ENCODE measurements at regions not wholly inside any gene's neighbourhood (a gene's known extent, or its start where the extent isn't known, plus 50 kb on each side); places are given as distances from the start of the nearest gene placed in this dataset.

DNA sequence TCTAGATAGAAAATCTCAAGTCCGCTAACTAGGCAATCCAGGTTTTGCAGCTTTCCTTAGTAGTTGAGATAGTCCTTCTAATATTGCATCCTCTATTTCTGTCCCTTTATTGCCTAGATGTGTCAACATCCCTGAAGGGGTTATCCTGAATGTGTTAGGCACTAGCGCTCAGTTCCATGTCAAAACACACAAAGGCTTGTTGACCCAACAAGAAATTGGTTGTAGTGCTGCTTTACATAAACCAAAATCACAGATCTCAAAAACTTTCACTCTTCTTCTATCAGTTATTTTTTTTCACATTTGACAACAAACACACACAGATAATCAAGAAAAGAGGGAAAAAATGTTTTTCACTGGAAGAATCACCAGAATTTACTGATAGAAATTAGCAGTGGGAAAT lies 51.4 kb upstream of the SOX2 start:
- DNase-seq: peak; percentile 12

DNA sequence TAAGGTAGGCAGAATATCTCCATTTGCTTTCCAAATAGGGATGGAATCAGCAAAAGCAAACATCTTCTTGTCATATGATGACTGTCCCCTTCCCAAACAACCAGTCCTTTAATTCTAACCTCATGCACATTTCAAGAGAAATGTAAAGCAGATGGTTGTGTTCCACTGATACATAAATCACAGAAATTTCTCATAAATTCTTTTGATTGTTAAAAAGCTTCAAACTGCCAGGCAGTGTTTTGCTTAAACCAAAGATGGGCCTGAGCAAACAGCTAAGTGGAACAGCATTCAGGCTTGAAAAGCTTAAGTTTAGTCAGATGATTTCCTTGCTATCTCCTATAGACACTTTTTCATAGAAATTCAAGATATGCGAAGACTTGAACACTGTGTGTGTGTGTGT lies 74.3 kb upstream of the SOX2 start:
- no peak for DNase-seq

DNA sequence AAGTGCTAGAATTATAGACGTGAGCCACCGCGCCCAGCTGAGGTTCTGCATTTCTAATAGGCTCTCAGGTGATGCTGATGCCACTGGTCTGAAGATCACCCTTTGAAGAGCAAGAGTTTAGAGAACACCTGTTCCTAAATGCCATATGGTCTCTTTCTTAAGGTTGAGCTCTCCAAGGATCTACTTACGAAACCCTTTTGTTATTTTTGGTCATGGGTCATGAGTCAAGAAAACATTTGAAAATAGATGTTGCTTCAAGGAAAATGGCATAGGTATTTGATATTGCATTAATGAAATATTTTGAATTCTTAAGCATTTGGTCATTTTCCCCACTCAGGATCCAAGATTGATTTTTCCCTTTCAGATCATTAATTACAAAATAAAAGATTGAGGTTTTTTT lies 74.7 kb upstream of the SOX2 start:
- no peak for DNase-seq

DNA sequence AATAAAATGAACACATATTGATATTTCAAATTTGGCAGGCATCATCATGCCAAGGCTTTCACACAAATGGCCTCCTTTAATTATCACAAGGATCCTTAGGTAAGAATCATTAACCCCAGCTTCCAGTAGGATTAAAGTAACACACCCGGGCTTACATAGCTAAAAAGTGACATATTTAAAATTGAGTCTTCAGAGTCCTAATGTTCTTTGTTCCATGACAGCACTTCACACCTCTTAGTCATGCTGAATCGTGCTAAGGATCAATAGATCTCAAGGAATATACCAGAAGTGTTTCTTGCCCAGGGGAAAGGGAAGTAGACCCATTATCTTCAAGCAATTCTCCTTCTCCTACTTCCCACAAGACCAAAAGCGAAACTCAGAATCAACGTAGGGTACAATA lies 76.6 kb upstream of the SOX2 start:
- no peak for DNase-seq

DNA sequence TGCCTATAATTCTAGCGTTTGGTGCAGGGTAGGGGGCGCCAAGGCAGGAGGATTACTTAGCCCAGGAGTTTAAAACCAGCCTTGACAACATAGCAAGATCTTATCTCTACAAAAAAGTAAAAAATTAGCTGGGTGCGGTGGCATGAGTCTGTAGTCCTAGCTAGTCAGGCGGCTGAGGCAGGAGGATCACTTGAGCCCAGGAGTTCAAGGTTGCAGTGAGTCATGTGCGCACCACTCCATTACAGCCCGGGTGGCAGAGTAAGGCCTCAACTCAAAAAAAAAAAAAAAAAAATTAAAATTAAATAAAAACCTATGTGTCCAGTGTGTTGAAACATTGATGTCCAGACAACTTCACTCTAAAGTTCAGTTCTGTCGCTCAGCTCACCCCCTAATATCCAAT lies 78.2 kb upstream of the SOX2 start:
- no peak for DNase-seq

DNA sequence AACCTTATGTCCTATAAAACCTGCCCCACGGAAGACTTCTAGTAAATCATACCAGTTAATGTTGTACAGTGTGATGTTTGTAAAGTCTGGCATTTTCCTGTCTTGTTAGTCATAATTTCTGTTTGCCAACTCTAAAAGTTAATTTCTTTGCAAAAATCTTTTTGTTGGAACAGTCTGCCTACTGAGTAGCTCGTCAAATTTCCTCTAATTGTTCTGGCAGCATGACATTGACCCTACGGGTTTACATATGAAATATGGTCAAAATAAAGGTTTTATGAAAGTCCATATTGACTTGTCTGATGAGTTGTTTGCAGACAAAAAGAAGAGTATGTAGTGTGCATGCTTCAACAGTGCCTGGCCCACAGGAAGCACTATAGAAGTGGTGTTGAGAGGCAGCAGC lies 79.8 kb upstream of the SOX2 start:
- no peak for DNase-seq

DNA sequence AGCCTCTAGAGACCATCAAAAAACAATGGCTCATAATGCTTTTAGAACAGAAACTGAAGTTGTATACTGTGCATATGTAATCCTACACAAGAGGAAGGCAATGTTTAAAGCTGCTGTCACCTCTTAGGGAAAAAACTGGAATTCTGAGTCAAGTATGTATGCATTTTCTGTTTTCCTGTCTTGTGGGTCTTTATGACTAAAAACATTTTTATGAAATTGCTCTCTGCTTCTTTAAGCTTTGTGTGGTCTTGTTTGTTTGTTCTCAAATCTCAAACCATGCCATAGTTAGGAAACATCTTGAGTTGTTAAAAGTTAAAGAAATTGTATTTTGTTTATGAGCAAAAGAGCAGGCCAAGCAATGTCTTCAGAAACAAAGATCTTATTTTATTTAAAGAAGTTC lies 80.9 kb upstream of the SOX2 start:
- DNase-seq: no peak

DNA sequence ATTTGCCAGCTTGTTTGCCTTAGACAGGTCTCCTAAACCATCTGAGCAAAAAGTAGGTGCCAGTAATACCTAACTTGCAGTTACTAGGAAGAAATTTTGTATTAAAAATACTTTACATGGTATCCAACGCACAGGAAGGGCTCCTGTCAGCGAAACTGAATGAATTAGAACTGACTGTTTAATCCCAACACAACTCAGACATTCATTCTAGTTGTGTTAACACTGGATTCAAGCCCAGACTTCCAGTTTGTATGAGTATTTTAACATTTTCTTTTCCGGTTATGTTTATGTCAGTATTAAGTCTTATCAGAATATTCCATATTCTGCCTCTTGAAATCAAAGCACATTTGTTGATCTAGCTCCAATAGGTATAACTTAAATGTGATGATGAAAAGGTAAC lies 82.0 kb upstream of the SOX2 start:
- DNase-seq: no peak

DNA sequence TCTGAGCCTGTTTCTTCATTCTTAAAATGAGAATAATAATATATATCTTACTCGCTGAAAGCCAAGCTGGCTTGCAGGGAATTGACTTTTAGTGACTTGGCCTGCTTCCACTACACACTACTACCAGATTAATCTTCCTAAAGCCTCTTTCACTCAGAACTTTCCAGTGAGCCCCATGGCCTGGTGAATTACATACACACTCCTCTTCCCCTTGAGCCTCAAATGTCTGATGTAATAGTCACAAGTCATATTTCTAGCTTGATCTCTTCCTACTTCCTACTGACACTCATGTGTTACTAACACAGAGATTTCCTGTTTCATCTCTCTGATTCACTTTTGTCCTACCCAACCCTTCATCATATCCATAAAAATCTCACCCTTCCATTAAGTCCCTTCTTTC lies 82.7 kb upstream of the SOX2 start:
- DNase-seq: no peak

DNA sequence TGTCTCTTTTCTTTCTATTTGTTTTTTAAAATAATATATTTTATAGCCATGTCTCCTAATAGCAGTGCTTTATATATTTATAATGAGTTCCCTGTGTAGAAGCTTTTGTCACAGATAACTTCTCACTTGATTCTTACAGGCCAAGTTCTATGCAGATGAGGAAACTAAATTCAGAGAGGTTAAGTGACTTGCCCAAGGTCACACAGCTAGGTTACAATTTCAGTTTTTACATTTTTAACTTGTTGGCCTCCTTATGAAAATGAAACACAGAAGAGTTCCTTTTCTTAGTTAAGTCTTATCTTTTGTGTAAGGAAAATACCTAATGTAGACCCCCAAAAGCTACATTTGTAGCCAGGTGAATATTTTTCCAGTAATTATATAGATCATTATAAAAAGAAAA lies 83.3 kb upstream of the SOX2 start:
- no peak for DNase-seq

DNA sequence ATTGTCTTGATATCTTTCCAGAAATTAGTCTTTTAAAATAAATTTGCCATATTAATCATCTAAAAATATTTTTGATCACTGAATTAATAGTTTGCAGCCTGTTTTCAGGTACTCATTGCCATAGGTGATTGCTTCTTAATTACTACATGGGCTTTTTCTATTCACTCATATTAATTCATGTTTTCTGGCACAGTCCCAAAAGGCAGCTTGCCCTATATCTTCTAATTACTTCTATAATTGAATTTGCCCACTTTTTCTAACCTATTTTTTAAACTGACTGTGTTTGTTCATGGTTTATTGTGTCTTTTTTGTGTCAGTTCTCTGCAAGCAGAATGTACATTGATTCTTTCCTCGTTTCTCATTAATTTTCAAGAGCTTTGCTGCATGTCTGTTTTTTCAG lies 85.7 kb upstream of the SOX2 start:
- DNase-seq: no peak

DNA sequence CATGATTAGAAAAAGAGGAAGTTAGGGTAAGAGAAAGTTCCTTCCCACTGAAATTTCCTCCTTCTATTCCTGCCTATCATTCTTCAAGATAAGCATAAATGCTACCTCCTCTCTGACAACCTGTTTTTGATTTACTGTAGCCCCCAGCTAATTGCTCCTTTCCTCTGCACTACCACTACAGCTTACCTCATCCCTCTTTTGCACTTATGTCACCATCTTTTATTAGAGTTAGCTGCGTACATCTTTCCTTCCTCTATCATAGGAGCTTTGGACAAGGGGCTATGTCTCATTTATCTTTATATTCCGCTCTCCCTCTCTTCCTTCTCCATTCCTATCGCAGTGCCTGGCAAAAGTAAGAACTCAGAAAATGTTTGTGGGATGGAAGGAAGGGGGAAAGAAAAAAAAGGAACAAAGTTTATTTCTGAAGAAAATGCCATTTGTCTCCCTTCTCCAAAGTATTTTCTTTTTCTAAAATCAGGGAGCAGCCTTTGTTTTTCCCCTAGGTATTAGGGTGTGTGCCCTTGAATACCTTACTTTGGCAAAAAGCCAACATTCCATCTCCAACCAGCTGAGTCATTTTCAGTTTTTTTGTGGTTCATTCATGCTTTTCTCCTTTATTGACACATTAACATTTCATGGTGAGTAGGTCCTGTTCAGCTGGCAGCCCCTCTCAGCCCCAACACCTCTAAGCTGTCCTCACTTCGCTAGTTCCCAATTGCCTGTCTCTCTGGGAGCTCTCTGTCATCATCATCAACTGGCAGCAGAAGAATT lies 87.6 kb upstream of the SOX2 start:
- no peak for DNase-seq

DNA sequence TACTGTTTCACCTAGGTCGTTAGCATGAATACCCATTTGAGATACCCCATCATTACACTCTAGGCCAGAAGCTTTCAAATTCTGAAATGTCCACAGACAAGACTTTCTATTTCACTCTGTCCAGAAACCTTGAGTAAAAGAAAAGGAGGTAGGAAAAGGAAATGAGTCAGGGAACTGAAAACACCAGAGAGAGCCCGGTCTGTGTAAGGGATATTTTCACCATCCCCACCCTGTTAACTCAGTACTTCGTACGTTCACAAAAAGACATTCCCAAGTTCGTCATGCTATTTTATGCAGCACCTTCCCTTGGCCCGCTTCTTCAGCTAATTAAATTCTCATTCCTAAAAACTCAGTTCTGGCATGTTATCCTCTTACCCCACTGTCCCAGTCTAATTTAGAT lies 89.4 kb upstream of the SOX2 start:
- no peak for DNase-seq

DNA sequence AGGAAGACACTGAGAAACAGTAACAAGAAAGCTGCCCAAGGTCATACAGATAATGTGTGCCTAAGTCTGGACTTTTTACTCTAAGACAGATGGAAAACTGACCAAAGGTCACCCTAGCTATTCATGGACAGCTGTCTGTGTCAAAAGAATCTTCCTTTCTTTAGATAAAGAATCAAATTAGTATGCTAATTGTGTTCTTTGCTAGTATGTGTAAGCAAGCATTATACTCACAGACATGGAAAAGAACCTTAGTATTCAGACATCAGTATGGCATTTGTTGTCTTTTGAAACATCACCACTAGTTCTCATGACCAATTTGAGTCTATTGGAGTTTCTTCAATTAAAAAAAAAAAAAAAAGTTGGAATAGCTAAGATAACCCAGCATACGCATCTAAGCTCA lies 91.8 kb upstream of the SOX2 start:
- DNase-seq: no peak

DNA sequence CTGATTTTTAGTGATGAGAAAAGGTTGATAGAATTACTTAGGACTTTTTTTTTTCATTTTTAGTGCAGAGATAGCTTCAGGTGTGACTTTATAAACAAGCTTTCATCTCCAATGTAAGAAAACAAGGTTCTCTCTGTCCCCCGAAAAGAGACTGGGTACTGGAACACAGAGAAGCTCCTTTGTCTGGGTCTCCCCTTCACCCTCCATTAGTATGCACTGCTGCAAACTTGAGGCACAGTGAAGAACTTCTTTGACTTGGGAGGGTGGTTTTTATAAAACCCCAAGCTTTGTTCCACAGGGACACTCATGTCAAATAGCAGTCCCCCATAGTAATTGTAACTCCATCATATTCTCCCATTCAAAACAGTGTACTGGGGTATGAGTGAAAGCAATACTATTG lies 93.5 kb upstream of the SOX2 start:
- DNase-seq: no peak

DNA sequence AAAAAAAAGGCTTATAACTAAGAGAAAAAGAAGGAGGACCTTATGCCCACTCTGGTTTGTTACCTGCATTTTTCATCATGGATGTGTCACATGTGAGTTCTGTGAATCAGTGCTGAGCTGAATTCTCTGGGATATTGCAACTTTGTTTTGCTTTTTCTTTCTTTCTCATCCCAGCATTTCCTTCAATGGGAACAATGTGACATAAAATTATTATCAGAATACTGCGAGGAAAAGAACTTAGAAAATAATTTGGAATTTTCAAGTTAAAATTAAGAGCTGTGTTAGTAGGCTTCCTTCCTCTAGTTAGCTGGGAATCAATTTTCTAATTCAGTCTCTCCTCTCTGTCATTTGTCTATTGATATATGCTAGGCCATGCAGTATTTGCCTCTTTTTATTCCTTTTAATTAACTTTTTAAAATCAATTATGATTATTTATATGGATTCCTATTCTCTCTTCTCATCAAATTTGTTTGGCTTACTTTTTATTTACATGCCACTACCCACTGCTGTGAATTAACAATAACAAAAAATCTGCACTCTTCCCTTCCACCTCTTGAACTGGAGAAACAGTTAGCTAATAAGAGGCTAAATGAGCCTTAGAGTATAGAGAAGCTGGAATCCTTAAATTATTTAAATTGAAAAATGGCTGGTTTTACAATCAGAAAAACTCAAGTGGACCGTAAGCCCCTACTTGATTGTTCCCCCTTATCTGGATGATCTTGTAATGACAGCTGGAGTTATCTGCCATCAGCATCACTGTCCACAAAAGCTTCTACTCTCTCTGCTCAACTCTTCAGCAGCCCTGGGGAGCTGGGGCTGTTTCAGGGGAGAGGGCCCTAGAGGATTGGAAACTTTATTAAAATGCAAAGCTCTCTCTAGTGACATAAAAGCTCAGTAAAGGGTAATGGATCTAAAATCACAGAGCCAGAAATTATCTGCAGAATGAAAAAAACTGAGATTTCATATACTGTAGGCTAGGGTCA lies 95.3 kb upstream of the SOX2 start:
- DNase-seq: no peak

DNA sequence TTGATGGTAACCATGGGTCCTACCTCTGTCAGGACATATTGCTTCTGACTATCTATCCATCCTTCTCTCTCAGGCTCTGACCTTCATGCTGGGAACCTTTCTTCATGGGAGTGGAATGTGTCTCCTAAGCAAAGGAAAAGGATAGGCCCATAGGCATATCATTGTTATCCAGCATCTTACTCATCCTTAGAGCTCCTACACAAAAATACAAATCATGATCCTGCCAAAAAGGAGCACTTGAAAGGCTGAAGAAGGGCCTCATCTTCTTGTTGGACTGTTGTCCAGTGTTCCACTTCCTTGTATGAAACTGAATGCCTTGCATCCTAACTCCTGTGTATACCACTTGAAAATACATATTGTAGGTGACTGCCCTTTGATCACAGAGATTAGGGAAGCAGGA lies 96.1 kb upstream of the SOX2 start:
- no peak for DNase-seq

DNA sequence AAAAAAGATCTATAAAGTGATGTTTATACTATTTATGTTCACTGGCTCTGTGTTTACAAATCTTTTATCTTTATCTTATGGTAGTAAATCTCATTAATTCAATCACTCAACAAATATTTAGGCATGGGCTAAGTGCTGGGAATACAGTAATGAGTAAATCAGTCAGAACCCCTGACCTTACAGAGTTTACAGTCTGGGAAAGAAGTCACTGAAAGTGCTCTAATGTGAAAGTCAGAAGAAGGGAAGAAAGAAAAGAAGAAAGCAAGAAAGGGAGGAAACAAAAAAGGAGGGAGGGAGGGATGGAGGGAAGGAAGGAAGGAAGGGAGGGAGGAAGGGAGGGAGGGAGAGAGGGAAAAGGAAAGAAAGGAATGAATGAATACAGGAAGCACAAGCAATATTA lies 96.8 kb upstream of the SOX2 start:
- no peak for DNase-seq

DNA sequence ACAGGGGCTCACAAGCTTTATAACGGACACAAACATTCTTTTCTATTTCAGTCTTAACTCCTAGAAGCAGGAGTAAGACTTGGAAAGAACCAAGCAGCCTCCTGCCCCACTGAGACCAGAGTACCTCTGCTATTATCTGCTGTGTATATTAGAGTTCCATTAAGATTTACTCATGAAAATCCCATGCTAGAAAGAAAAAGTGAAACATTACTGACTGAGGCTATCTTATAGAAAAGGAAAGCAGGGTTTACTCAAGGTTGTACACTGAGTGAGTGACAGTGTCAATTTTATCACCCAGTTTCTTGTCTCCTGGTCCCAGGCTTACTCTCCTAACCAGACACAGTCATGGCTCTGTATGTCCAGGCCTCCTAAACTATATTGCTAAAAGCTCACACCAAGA lies 97.9 kb upstream of the SOX2 start:
- DNase-seq: no peak

DNA sequence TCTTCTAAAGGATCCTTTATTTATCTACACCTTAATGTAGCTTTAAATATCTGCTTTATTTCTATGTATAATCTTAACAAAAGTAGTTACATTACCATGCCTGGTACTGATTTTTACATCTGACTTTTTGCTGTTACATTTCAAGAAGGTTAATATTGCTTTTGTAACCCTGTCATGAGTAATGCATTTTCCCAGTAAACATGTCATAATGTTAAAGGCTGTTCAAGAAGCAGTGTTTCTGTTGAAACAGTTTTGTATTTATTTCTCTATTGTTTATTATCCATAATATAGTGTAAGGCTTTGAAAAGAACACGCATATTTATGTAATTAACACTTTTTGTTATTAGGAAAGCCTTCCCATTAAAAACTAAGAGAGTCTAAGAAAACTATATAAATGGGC lies 98.5 kb upstream of the SOX2 start:
- no peak for DNase-seq

DNA sequence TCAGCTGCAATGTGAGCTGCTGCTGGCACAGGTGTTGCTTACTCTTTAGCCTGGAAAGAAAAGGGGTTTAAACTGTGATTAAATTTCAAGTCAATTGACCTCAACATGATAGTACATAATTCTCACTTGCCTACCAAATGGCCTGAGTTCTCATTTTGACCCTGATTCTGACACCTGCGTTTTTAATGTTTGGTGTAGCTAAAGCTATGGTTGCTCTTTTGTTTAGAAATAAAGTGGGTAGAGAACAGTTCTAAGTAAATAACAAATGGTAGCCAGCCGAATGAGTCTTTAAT lies 100.8 kb upstream of the SOX2 start:
- peak; percentile 44 for DNase-seq

DNA sequence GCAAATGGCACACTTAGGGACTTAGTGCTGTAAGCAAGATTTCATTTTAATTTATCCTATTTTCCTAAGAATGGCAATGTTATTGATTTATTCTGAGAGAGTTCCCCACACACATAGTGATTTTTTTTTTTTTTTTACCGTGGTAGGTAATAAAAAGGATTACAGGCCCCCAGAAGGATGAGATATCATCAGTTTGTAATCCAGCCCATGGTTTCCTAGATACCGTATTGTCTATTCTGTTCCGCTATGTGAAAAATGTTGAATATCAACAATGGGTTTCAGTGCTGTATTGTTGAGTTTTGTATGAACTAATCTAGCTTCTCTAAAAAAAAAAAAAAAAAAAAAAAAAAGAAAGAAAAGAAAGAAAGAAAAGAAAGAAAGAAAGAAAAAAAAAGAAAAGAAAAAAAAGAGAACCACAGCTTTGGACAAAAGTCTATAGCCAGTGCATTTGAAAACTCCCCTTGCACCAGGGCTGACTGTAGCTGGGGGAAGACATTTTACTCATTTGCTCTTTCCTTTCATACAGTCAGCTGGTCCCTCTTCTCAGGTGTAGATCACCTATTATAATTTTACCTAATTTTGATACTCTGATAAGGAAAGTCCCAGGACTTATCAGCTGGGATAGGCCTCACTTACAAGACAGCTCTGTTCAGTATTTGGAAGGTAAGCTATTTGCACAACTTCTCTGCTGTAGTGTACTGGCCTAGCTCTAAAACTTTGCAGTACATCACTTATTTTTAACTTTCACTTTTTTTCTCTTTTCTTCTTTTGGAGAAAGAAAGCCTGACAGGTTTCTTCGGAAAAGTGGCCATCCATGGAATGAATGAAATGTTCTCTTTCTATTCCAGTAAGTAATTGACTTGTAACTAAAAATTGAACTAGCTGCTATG lies 101.4 kb upstream of the SOX2 start:
- no peak for DNase-seq

DNA sequence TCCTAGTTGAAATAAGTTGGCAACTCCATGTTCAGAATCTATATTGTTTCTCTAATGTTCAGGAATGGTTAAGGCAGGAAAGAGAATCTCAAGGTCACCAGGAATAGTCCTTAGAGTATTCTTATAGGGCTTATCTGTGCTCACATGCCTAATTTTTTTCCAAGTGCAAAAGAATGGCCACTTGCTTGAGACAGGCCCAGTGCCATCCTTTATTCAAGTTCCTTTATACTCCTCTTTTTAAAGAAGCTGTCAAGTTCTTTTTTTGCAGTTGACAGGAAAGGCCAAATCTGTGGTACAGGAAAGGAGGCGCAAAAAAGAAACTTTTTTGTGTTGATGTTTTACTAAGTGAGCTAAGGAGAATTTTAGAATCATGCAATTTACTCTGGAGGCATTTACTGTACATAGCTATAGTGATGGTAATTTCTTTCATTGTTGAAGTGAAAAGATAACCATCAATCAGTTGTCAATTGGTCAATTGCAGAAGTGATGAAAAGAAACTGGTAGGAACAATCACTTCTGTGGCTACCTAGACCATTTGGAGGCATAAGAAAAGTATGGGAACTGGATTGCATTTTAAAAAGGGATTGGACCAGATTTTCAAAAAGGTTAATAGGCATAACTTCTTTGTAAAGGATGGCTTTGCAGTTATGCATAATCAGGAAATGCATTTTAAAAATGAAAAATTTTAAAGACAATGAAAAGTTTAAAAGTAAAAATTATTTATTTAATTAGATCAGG lies 102.5 kb upstream of the SOX2 start:
- no peak for DNase-seq
